Activated naive CD4-positive, alpha-beta T cell treated with anti-CD3 and anti-CD28 coated beads, Interleukin-2, amount 50 U/mL, for 72 hours (primary cell): ENCODE measurements at regions not wholly inside any gene's neighbourhood (a gene's known extent, or its start where the extent isn't known, plus 50 kb on each side); places are given as distances from the start of the nearest gene placed in this dataset.

Experiments
- ATAC-seq, 2 donors: fragments of 150-1000 bp; cut with Tn5 transposase; 2 replicates each; pipeline ENCODE4 v1.10.0; 2021; ENCODE audit warnings: mild to moderate bottlenecking in 2 of 2, moderate library complexity in 2 of 2
- DNase-seq, 2 donors: peaks; one replicate each; pipeline ENCODE4 v3.0.0; 2021 to 2022; ENCODE audit warnings: low spot score in 2 of 2
- H3K27ac Mint-ChIP-seq, 2 donors: one replicate each; pipeline ENCODE4 v1.8.0; 2022; ENCODE audit warnings: mild to moderate bottlenecking in 2 of 2, mixed read lengths in 2 of 2
- H3K36me3 Mint-ChIP-seq, 2 donors: one replicate each; pipeline ENCODE4 v1.8.0; 2022; ENCODE audit warnings: mixed read lengths in 2 of 2
- H3K9me3 Mint-ChIP-seq, 2 donors: one replicate each; pipeline ENCODE4 v1.8.0; 2022; ENCODE audit warnings: mixed read lengths in 2 of 2

DNA sequence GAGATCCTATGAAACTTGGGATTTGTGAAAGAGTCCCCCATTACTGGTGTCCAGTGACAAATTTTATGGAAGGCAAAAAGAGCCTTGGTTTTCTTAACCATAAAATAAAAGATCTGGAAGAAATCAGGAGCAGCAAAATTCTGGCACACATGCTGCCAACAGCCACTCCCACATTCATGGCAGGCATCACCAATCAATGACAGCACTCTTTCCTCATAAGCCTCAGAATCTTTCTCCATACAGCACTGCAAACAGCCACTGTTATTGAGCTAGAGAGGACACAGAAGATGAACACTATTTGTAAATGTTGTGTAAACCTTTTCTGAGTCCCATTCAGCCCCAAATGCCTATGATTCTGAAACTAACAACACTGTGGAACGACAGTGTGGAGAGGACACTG lies 162.2 kb downstream of the RRAGC start:
- Mint-ChIP-seq H3K9me3 (no peaks in the 10 kb centered on the region), H3K27ac (no peak overlapping the region), H3K36me3 (peaks cover 0 to 6% of the 10 kb centered on the region in 2 donors)
- ATAC-seq (no peak), DNase-seq (no peak)

DNA sequence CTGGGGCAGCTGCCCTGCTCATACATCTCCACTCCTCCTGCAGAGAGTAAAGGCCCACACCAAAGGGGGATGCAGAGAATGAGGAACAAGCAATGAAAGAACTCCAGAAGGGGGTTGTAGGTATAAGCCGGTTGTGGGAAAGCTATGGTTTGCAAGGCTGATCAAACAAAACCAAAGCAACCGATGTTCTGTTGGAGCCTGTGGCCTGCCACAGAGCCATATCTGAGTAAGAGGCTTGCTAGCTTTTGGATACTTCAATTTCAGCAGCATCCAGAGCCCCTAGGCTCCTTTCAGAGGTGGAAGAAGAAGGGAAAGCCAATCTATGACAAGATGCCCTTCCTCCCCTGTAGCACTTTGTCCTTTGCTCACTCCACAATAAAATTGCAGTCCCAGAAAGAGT lies 163.2 kb downstream of the RRAGC start:
- peaks cover 0 to 6% of the 10 kb centered on the region in 2 donors for H3K36me3 Mint-ChIP-seq
- ATAC-seq: no peak
- no peak overlapping the region for H3K27ac Mint-ChIP-seq

DNA sequence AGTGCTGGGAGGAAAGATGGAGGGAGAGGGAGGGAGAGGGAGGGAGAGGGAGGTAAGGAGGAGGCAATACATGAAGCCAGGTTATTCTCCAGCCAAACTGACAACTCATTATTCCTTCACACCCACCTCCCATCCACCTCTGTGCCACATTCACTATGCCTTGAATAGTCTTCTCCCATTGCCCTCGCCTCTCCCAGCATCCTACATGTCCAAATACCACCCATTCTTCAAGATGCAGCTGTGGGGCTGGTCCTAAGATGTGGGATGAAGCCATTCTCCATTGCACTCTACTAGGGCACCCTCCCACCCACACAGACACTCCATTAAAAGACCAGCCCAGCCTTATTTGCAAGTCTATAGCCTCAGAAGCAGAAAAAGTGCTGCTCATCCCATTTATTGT lies 165.8 kb downstream of the RRAGC start:
- ATAC-seq (no peak), DNase-seq (no peak)
- Mint-ChIP-seq H3K36me3 (no peaks in the 10 kb centered on the region), H3K27ac (no peak overlapping the region), H3K9me3 (peaks cover 0 to 3% of the 10 kb centered on the region in 2 donors)

More for the DNA sequence above, 163.2 kb downstream of the RRAGC start:
- H3K9me3 Mint-ChIP-seq: no peaks in the 10 kb centered on the region
- DNase-seq: no peak

DNA sequence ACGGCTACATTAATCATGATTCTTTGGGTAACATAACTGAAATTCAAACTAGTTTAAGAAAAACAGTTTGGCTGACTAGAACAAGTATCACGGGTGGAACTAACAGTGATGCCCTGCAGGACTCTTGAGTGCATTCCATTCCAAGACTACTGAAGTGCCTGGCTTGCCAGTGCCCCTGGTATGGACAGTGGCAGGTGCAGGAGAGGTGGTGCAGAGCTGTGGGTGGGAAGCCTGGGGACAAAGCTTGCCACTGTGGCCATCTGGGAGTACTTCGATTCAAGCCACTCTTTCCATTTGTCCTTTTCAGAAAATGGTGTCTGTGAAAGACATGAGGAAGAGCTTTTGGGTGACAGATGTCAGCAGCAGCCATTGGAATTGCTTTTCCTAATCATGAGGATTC lies 166.5 kb downstream of the RRAGC start:
- peaks cover 0 to 3% of the 10 kb centered on the region in 2 donors for H3K9me3 Mint-ChIP-seq
- DNase-seq (no peak), ATAC-seq (no peak)
- no peaks in the 10 kb centered on the region for H3K36me3 Mint-ChIP-seq
- H3K27ac Mint-ChIP-seq: no peak overlapping the region

DNA sequence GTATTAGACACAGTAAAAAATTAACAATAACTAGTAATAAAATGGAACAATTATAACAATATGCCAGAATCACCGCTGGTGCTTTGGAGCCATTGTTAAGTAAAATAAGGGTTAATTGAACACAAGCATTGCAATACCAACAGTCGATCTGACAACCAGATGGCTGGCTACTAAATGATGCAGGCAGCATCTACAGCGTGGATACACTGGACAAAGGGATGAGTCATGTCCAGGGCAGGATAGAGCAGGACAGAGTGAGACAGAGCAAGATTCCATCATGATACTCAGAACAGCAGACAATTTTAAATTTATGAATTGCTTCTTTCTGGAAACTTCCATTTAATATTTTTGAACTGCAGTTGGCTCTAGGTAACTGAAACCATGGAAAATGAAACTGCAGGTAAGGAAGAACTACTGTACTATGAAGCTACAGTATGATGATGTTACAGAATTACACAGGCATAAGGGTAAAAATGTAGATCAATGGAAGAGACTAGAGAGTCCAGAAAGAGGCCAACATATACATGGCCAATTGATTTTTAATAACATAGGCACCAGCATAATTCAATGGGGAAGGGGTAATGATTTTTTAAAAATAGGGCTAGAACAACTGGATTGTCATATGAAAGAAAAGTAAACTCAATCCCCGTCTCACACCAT lies 168.7 kb downstream of the RRAGC start:
- Mint-ChIP-seq H3K27ac (no peak overlapping the region), H3K9me3 (peaks cover 0 to 3% of the 10 kb centered on the region in 2 donors), H3K36me3 (no peaks in the 10 kb centered on the region)
- ATAC-seq (no peak), DNase-seq (no peak)

DNA sequence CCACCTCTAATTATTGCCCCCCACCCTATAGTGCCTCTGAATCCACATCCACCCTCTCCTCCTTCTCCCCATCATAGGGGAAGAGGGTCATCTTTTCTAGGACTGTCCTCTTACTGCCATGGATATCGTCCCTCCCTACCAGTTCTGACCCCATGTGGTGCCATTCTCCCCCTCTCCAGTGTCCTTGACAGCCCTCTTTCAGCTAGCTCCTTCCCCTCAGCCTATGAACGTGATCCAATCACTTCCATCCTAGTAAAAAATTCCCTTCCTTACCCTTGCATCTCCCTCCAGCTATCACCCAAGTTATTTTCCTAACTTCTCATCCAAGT lies 172.7 kb downstream of the RRAGC start:
- no peak for ATAC-seq
- no peak overlapping the region for H3K27ac Mint-ChIP-seq
- H3K36me3 Mint-ChIP-seq: no peaks in the 10 kb centered on the region
- peaks cover 0 to 3% of the 10 kb centered on the region in 2 donors for H3K9me3 Mint-ChIP-seq
- DNase-seq: no peak

DNA sequence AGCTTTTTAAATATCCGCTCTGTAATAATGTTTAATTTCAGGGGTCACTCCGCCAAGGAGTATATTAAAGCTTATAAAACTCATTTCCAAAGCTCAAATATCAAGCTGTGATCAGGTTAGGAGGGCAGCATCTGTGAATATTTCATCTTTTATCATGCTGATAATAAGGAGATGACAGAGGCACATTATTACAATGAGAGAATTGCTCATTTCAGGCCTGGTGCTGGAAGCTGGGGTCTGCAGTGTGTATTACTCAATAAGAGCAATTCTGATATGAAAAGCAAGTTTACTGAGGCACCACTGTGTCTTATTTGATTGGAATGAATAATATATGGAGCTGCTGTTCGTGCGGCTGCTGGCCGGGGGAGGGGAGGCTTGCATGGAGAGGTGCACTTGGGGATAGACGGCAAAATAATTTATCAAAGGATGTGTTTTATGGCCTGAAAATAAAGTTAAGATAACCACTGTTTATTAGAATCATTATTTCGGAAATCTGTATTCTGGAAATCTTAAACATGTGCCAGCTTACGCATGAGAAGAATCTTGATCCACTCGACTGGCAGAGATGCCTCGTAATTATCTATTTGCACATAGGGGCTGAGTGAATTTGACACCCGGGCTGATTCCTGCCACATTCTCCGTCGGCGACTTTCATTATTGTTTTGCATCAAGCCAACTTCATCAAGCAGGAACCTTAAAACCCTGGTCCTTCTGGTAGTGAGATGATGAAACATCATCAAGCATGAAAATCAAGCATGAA lies 173.2 kb downstream of the RRAGC start:
- ATAC-seq: no peak
- no peak for DNase-seq
- peaks cover 0 to 3% of the 10 kb centered on the region in 2 donors for H3K9me3 Mint-ChIP-seq

DNA sequence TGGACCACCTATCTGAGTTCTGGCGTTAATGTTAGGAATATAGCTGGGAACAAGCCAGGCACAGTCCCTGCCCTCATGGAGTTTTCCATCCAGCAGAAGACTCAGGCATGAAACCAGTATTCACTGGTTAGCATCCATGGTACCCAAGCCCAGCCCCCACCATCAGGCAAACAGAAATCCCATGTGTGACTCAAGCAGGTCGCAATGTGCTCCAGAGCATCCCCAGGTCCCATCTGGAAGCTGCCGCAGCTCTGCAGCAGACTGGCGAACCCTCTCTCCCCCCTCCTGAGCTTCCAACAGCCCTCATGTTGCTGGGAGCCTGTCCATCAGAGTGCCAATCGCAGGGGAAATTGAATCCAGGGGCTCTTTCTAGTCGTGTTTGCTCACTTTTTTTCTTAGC lies 174.2 kb downstream of the RRAGC start:
- Mint-ChIP-seq H3K36me3 (no peaks in the 10 kb centered on the region), H3K9me3 (no peaks in the 10 kb centered on the region), H3K27ac (no peak overlapping the region)
- DNase-seq: no peak
- no peak for ATAC-seq

More for the DNA sequence above, 173.2 kb downstream of the RRAGC start:
- H3K27ac Mint-ChIP-seq: no peak overlapping the region
- no peaks in the 10 kb centered on the region for H3K36me3 Mint-ChIP-seq

DNA sequence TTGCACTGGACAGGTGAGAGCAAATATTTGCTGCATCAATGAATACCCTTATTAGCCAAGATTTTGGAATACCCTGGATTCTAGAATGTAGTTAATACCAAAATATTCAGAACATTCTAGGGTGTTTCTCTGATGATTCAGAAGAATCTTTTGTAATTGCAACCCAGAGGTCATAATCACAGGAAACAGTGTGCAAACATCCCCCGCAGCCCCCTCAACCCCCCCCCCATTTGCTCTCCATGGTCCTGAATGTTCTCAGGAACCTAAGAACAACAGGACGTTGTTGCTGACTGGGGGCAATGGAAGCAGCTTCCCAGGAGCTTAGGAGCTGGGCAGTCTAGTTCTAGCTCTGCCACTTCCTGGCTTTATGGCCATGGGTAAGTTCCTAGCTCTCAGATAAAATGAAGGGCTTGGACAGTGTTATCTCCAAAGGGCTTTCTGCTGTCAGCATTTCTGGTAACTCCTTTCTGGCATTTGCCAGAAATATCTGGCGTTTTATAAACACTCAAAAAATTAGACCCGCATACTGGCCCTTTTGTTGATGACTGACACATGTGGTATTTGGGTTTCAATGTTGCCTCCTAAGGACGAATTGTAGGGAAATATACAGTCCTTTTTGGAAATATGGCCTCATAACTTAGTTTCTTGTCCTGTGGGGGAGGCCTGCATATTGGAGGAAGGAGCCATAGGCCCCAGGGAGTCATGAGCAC lies 178.6 kb downstream of the RRAGC start:
- H3K9me3 Mint-ChIP-seq: no peaks in the 10 kb centered on the region
- no peak for DNase-seq
- H3K27ac Mint-ChIP-seq: no peak overlapping the region
- ATAC-seq: no peak
- no peaks in the 10 kb centered on the region for H3K36me3 Mint-ChIP-seq

DNA sequence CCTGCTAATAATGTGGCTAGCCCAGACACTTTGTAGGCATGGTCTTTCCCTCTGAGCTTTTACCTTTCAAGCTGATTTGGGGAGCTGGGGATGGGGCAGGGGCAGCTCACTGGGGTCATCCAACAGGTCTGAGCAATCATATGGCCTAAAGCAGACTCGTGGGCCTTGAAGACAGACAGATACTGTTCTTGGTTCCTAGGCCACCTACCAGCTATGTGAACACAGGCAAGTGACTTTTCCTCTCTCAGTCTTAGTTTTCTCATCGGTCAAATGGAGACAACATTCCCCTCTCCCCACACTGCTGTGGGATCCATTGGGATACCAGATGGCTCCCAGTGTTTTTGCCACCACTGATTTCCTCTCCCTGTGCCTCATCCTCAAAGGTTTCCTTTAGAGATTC lies 181.8 kb downstream of the RRAGC start:
- no peak for ATAC-seq
- H3K9me3 Mint-ChIP-seq: no peaks in the 10 kb centered on the region

DNA sequence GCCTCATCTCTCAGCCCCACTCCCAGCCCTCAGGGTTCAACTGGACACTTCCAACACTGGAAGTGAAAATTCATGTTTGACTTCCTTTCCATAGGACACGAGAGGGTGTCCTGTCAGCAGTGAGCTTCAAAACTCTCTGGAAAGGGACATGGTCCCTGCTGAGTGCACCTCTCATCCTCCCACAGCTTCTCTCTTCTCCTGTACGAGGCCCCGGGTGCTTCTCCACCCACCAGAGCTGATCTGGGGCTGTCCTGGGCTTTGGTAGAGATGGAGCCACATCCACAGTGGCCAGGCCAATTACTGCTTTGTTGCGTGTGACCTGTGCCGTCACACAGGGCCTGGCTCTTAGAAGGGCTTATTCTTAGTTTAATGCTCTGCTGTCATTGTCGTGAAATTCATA lies 182.3 kb downstream of the RRAGC start:
- ATAC-seq (no peak), DNase-seq (no peak)
- Mint-ChIP-seq H3K9me3 (no peaks in the 10 kb centered on the region), H3K36me3 (no peaks in the 10 kb centered on the region), H3K27ac (no peak overlapping the region)

More for the DNA sequence above, 181.8 kb downstream of the RRAGC start:
- Mint-ChIP-seq H3K27ac (no peak overlapping the region), H3K36me3 (no peaks in the 10 kb centered on the region)
- DNase-seq: no peak

DNA sequence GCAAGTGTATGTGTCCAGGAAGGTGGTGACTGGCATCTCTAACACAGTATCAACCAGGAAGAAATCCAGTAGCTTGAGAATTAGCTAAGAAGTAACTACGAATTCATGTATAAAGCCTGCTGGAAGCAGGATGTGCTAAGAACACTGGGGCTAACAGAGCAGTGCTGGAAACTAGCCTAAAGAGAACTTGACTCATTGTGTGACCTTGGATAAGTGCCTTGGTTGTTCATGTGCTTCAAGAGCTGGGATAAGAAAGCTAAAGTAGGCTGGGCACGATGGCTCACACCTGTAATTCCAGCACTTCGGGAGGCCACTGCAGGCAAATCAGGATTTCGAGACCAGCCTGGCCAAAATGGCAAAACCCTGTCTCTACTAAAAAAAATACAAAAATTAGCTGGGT lies 186.9 kb downstream of the RRAGC start:
- Mint-ChIP-seq H3K36me3 (no peaks in the 10 kb centered on the region), H3K27ac (no peak overlapping the region), H3K9me3 (no peaks in the 10 kb centered on the region)
- DNase-seq: no peak
- no peak for ATAC-seq

DNA sequence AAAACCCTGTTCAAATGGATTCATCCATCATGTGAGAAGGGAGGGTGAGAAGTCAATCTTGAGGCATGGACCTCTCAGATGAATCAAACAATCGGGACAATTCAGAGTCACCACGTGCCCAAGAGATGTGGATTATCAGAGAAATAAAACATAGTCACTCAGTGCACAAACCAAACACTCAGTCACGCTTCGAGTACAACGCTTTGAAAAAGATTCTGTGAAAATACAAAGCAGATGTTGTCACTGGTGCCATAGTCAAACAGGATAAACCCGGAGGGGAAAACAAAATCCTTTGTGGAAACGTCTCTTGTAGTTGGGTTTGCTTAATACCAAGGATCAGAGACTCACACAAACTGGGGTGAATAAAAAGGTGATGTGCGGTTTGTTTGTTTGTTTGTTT lies 188.4 kb downstream of the RRAGC start:
- DNase-seq (no peak), ATAC-seq (no peak)
- Mint-ChIP-seq H3K36me3 (no peaks in the 10 kb centered on the region), H3K27ac (no peak overlapping the region), H3K9me3 (peaks cover 0 to 3% of the 10 kb centered on the region in 2 donors)

DNA sequence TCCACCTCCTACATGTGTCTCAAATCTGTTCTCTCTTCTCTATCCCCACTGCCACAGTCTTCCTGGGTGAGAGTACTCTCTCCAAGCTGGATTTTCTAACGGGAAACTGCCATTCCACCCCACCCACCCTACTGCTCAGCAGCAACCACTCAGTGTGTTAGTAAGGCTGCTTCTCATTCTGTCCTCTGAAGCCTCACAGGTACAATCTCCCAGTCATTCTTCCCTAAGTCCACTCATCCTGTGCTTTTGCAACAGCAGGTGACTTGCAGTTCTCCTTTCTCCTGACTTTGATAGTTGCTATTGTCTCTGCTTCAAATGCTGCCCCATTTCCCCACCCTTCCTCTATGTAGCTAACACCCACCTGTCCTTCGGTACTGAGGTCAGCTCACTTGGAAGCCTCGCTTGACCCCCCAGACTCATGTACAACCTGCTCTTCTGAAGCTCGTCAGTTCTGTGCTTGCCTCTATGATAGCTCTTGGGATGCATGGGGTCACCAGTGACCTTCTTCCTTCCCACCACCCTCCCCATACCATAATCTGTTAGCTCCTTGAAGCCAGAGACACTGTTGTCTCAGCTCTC lies 188.9 kb downstream of the RRAGC start:
- ATAC-seq (no peak), DNase-seq (no peak)
- H3K9me3 Mint-ChIP-seq: peaks cover 3 to 4% of the 10 kb centered on the region in 2 donors
- no peaks in the 10 kb centered on the region for H3K36me3 Mint-ChIP-seq
- no peak overlapping the region for H3K27ac Mint-ChIP-seq

DNA sequence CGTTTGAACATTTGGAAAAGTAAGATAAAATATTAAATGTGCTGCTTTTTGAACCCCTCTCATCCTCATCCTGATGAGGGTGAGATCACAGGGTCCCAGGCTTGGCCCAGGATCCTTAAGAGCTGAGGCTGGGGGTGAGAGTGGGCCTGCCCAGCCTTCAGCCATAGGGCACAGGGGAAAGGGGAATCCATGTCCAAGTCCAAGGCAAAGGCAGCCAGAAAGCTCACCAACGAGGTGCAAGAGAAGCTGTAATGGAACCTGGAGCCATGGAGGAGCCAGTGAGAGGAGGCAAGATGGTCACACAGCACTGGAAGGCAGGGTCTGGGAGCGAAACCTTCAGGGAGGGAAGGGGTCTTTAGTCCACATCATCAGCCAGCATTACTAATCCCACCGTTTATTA lies 191.9 kb downstream of the RRAGC start:
- no peak for ATAC-seq
- Mint-ChIP-seq H3K27ac (no peak overlapping the region), H3K36me3 (no peaks in the 10 kb centered on the region), H3K9me3 (peaks cover 7 to 9% of the 10 kb centered on the region in 2 donors)
- no peak for DNase-seq

DNA sequence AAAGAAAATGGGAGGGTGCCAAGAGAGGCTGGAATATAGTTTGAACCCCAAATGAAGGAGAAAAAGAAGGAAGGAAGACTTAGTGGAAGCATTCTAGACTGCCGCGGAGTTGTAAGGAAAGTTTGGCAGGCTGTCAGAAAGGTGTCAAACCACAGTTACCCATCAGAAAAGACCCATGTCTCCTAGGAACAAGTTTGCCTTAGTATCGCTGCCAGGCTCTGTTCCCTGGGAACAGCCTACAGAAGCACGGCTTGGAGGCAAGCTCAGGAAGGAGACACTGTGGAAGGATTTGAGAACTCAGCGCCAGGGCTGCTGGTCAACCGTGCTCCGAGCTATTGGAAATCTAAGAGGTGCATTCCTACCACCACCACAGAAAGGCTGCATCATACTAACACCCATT lies 197.4 kb downstream of the RRAGC start:
- H3K27ac Mint-ChIP-seq: no peak overlapping the region
- no peaks in the 10 kb centered on the region for H3K36me3 Mint-ChIP-seq
- no peak for DNase-seq
- H3K9me3 Mint-ChIP-seq: peaks cover 4 to 13% of the 10 kb centered on the region in 2 donors
- no peak for ATAC-seq

DNA sequence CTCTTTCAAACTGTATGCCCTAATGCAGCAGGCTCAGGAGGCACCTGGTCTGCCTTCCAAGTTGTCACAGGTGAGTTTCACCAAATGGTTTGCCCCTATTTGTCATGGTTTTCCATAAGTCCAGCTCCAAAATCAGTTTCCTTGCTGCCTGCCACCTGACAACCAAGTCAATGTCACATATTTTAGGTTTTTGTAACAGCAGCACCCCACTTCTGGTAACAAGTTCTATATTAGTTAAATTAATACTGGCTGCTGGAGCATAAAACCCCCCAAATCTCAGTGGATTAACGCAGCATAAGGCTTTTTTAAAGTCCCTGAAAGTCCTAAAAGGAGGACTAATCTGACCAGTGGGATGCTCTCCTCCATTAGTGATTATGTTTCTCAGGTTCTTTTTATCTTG lies 200.7 kb downstream of the RRAGC start:
- ATAC-seq (no peak), DNase-seq (no peak)
- no peak overlapping the region for H3K27ac Mint-ChIP-seq
- no peaks in the 10 kb centered on the region for H3K36me3 Mint-ChIP-seq
- H3K9me3 Mint-ChIP-seq: peaks cover 0 to 4% of the 10 kb centered on the region in 2 donors
